ENCODE measurements at regions not wholly inside any gene's neighbourhood (a gene's known extent, or its start where the extent isn't known, plus 50 kb on each side); places are given as distances from the start of the nearest gene placed in this dataset.

GRCh38 chr5:29995154-29995553, 1198.3 kb upstream of the CDH6 start:
- no peak overlapping the region for H3K4me3 ChIP-seq
- H3K27me3 ChIP-seq, result no peaks in the 10 kb centered on the region
- H3K27ac ChIP-seq, result no peak overlapping the region
- H3K36me3 ChIP-seq, result no peaks in the 10 kb centered on the region
- no peaks in the 10 kb centered on the region for H3K4me1 ChIP-seq
- intact Hi-C loops (cut with DNase I), result no loop called here
- TF ChIP-seq POLR2AphosphoS5 (IDR thresholded peaks at IDR 0.05; ENCODE audit: insufficient read depth in 1 of 2, low read depth in 1 of 2) (no peak), CTCF (IDR thresholded peaks at IDR 0.05) (no peak), POLR2A (IDR thresholded peaks at IDR 0.05) (no peak)
- no peak for DNase-seq (ENCODE audit: extremely low spot score in 2 of 2)
- H3K9me3 ChIP-seq, result no peaks in the 10 kb centered on the region

- no peak overlapping the region for H3K27ac ChIP-seq
- DNase-seq (ENCODE audit: extremely low spot score in 2 of 2), result no peak
- H3K4me3 ChIP-seq, result no peak overlapping the region
- intact Hi-C loops (cut with DNase I), result no loop called here
- TF ChIP-seq POLR2AphosphoS5 (IDR thresholded peaks at IDR 0.05; ENCODE audit: insufficient read depth in 1 of 2, low read depth in 1 of 2), result no peak
- H3K9me3 ChIP-seq, result no peaks in the 10 kb centered on the region
- no peaks in the 10 kb centered on the region for H3K36me3 ChIP-seq
- H3K27me3 ChIP-seq, result no peaks in the 10 kb centered on the region
- H3K4me1 ChIP-seq, result no peaks in the 10 kb centered on the region
These were observed 1199.0 kb upstream of the CDH6 start for GRCh38 chr5:29994519-29994918.

DNA sequence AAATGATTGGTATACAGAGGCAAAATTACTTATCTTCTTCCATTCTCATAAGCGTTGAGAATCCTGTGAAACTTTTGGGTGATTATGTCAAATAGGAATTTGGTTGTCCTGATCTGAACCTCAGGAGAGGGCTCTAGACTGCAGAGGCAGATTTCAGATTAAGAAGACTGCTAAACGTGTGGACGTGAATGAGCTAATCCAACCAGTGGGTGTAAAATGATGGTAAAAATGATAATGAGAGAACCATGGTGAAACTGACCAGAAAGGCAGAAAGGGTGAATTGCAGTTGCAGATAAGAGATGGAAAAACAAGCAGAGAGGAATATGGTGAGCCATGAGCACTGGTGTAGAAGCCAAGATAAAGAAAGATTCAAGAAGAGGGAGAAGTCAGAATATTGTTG, 1200.2 kb upstream of the CDH6 start:
- Histone ChIP-seq H3K36me3 (no peaks in the 10 kb centered on the region), H3K9me3 (no peaks in the 10 kb centered on the region), H3K27me3 (no peaks in the 10 kb centered on the region), H3K27ac (no peak overlapping the region), H3K4me3 (no peak overlapping the region), H3K4me1 (no peaks in the 10 kb centered on the region)
- DNase-seq (ENCODE audit: extremely low spot score in 2 of 2), result no peak
- intact Hi-C loops (cut with DNase I), result no loop called here
- TF ChIP-seq POLR2A (IDR thresholded peaks at IDR 0.05) (no peak), CTCF (IDR thresholded peaks at IDR 0.05) (no peak), POLR2AphosphoS5 (IDR thresholded peaks at IDR 0.05; ENCODE audit: insufficient read depth in 1 of 2, low read depth in 1 of 2) (no peak)

DNA sequence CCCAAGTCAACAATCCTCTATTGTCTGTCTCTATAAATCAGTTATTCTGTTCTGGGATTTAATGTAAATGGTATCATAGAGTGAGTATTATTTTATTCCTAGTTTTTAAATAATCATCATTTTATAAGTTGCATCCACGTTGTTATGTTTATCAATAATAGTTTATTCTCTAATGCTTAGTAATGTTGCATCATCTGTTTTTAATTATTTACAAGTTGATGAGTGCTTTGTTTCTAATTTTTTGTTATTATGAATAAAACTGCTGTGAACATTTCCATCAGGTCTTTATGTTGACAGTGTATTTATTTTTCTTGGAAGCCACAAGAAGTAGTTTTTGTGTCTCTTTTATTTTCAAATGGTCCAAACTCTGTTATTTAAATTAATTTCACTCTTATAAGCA, 1201.2 kb upstream of the CDH6 start:
- intact Hi-C loops (cut with DNase I), result no loop called here
- Histone ChIP-seq H3K9me3 (no peaks in the 10 kb centered on the region), H3K4me3 (no peak overlapping the region), H3K36me3 (no peaks in the 10 kb centered on the region), H3K27ac (no peak overlapping the region), H3K4me1 (no peaks in the 10 kb centered on the region), H3K27me3 (no peaks in the 10 kb centered on the region)
- no peak for DNase-seq (ENCODE audit: extremely low spot score in 2 of 2)
- no peak for TF ChIP-seq CTCF (IDR thresholded peaks at IDR 0.05)
- no peak for TF ChIP-seq POLR2AphosphoS5 (IDR thresholded peaks at IDR 0.05; ENCODE audit: insufficient read depth in 1 of 2, low read depth in 1 of 2)
- TF ChIP-seq POLR2A (IDR thresholded peaks at IDR 0.05), result no peak

GRCh38 chr5:29990681-29991080, 1202.8 kb upstream of the CDH6 start:
- no peak overlapping the region for H3K4me3 ChIP-seq
- intact Hi-C loops (cut with DNase I), result no loop called here
- TF ChIP-seq POLR2AphosphoS5 (IDR thresholded peaks at IDR 0.05; ENCODE audit: insufficient read depth in 1 of 2, low read depth in 1 of 2), result no peak
- TF ChIP-seq CTCF (IDR thresholded peaks at IDR 0.05), result no peak
- no peak for TF ChIP-seq POLR2A (IDR thresholded peaks at IDR 0.05)
- H3K27ac ChIP-seq, result no peak overlapping the region
- H3K36me3 ChIP-seq, result no peaks in the 10 kb centered on the region
- H3K4me1 ChIP-seq, result no peaks in the 10 kb centered on the region
- no peak for DNase-seq (ENCODE audit: extremely low spot score in 2 of 2)
- H3K9me3 ChIP-seq, result no peaks in the 10 kb centered on the region
- no peaks in the 10 kb centered on the region for H3K27me3 ChIP-seq

DNA sequence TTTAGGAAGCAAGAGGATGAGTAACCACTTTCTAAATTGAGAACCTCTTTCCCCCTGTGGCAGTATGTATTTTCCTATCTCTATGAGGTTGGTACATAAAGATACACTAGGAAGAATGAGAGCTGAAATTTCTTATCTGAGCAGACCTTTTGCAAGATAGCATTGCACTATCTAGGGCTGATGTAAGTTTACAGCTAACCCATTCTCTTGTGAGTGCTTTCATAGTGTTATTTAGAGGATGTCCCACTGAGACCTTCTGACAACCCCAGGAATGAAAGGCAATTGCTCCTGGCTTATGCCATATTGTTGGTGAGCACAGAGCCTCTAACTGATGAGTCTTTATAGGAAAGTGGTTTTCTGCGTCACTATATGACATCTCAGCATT, 1209.3 kb upstream of the CDH6 start:
- H3K27ac ChIP-seq, result no peak overlapping the region
- H3K27me3 ChIP-seq, result no peaks in the 10 kb centered on the region
- H3K9me3 ChIP-seq, result no peaks in the 10 kb centered on the region
- no peak overlapping the region for H3K4me3 ChIP-seq
- H3K36me3 ChIP-seq, result no peaks in the 10 kb centered on the region
- TF ChIP-seq POLR2AphosphoS5 (IDR thresholded peaks at IDR 0.05; ENCODE audit: insufficient read depth in 1 of 2, low read depth in 1 of 2), result no peak
- TF ChIP-seq POLR2A (IDR thresholded peaks at IDR 0.05), result no peak
- no peak for TF ChIP-seq CTCF (IDR thresholded peaks at IDR 0.05)
- intact Hi-C loops (cut with DNase I), result no loop called here
- H3K4me1 ChIP-seq, result no peaks in the 10 kb centered on the region
- DNase-seq (ENCODE audit: extremely low spot score in 2 of 2), result no peak
